Skin epidermis (tissue), 12 donors: ENCODE measurements at regions not wholly inside any gene's neighbourhood (a gene's known extent, or its start where the extent isn't known, plus 50 kb on each side); places are given as distances from the start of the nearest gene placed in this dataset.
A peak's percentile ranks its signal among the peaks of the same experiment; 100 is the strongest.

ENCODE experiments used
- H3K27ac ChIP-seq, 21 experiments: fragments of 200-600 bp; sonication (generic) in 11 of 21; one replicate each; pipeline ENCODE4 v1.5.0; 2020; ENCODE audit warnings: mild to moderate bottlenecking in 3 of 21, inconsistent platforms in 2 of 21, moderate library complexity in 2 of 21
- H3K4me3 ChIP-seq, 7 experiments: fragments of 200-600 bp; sonication (generic) in 2 of 7; one replicate each; pipeline ENCODE4 v1.5.0; 2020; ENCODE audit warnings: inconsistent platforms in 2 of 7, mild to moderate bottlenecking in 2 of 7, moderate library complexity in 1 of 7

GRCh38 chr1:234994436-234995295, 134.0 kb downstream of the TOMM20 start:
- H3K27ac ChIP-seq: peak overlapping the region in 4 of 21 experiments; percentile 25 to 58 (median 50)

GRCh38 chr1:234992065-234992464, 136.6 kb downstream of the TOMM20 start:
- Histone ChIP-seq H3K27ac (no peak overlapping the region), H3K4me3 (no peak overlapping the region)

More at GRCh38 chr1:234994436-234995295, 134.0 kb downstream of the TOMM20 start:
- no peak overlapping the region for H3K4me3 ChIP-seq

DNA sequence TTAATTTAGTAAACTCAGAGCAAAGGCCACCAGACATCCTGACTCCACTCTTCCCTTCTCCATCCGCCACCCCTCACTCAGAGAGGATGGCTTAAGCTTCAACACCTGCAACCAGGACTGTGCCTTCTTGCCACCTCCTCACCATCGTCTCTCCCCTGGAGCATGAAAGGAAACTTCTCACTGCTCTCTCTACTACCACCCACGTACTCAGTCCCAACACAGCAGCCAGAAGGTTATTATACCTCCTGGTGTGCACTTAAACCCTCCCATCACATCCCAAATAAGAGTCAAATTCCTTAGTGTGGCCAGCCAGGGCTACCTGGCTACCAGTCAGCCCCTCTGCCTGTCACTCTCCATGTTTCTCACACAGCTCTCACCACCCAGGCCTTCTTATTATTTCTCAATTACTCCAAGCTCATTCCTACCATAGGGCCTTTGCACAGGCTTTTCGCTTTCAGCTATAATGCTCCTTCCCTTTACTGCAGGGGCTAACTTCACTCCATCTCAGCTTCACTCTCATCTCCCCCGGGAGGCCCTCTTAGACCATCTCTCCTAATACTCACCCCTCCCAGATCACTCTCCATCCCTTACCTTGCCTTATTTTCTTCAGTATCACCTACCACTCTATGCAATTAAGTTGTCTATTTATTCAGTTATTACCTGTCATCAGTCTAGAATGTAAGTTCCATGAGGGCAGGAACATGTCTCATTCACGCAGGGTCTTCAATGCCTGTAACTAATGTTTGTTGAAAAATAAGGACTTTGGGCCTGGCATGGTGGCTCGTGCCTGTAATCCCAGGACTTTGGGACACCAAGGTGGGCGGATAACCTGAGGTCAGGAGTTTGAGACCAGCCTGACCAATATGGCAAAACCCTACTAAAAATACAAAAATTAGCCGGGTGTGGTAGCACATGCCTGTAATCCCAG, 137.5 kb downstream of the TOMM20 start:
- H3K27ac ChIP-seq: peak overlapping the region in 4 of 21 experiments; percentile 1 to 90 (median 26)
- H3K4me3 ChIP-seq: no peak overlapping the region

- H3K4me3 ChIP-seq: no peak overlapping the region
- H3K27ac ChIP-seq: peak overlapping the region in 5 of 21 experiments; percentile 1 to 90 (median 17)
Observed at GRCh38 chr1:234990328-234990675, 138.3 kb downstream of the TOMM20 start.

DNA sequence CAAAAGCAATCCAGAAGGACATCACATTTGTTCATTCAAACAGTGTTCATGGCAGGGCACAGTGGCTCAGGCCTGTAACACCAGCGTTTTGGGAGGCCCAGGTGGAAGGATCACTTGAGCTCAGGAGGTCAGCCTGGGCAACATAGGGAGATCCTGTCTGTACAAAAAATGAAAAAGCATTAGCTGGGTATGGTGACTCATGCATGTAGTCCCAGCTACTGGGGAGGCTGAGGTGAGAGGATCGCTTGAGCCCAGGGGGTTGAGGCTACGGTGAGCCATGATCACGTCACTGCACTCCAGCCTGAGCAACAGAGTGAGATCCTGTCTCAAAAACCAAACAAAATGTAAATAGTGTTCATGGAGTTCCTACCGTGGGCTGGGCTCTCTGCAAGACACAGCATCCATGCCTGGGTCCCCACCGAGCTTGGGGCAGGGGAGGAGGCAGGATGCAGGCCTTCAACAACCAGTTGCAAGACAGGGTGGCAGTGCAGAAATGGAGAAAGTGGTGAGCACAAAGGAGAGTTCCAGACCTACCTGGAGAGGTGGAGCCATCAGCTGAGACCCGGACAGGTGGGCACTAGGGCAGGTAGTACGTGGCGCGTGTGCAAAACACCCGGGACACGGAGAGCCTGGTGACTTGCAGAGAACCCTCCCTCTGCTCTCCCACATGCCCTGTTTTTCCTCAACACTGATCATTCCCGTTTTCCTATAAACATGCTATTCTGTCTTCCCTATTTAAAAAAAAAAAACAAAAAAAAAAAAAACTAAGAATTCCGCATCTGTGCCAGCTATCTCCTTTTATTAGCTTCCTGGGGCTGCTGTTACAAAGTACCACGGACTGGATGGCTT, 138.9 kb downstream of the TOMM20 start:
- H3K4me3 ChIP-seq: no peak overlapping the region
- H3K27ac ChIP-seq: peak overlapping the region in 9 of 21 experiments; percentile 1 to 90 (median 30)

- H3K27ac ChIP-seq: peak overlapping the region in 9 of 21 experiments; percentile 4 to 90 (median 30)
- no peak overlapping the region for H3K4me3 ChIP-seq
Observed at GRCh38 chr1:234989019-234989418, 139.6 kb downstream of the TOMM20 start.

DNA sequence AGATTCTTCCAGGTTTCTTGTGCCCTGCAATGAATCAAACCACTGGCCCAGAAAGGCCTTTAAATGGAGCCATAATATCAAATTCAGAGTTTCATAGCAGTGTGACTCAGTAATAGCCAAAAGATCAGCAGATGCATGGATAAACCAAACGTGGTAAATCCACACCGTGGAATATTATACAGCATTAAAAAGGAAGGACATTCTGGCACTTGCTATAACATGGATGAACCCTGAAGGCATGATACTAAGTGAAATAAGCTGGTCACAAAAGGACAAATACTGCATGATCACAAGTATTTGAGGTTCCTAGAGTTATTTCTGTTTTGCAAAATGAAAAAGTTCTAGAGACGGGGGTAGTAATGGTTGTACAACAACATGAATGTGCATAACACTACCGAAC, 140.1 kb downstream of the TOMM20 start:
- peak overlapping the region in 10 of 21 experiments; percentile 76 to 91 (median 84) for H3K27ac ChIP-seq
- no peak overlapping the region for H3K4me3 ChIP-seq

- H3K27ac ChIP-seq: peak overlapping the region in 19 of 21 experiments; percentile 13 to 91 (median 81)
- H3K4me3 ChIP-seq: no peak overlapping the region
Observed at GRCh38 chr1:234988155-234988517, 140.5 kb downstream of the TOMM20 start.

DNA sequence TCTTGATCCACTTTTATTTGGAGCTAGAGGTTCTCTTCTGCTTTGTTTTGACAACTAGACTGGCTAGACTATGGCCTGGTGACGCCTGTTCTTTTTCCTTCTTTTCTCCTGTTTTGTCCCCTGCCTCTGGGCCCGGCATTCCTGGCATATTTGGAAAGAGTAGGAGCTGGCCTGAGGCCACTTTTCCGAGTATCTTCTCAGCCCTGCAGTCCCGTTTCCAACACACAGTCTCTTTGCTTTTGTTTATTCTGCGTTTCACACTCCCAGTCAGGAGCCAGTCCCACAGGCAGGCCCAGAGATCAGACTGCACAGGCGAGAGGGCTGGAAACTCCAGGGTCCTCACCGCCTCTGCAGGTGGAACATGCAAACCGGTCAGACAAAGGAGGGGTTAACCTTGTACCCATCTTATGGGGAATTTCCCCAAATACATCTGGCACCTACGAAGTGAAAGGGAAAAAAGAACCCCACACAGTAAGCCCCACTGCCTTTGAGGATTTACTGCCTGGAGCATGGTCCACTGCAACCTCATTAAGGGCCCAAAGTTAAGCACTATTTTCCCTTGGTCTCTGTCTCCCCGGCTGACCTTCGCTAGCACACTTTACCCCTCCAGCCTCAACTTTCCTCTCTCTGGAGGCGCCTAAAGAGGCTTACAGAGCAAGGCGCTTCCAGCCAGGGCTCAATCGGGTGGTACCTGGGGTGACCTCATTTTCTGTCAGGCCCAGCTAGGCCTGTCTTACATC, 141.1 kb downstream of the TOMM20 start:
- Histone ChIP-seq H3K27ac (peak overlapping the region in 20 of 21 experiments; percentile 13 to 91 (median 80)), H3K4me3 (no peak overlapping the region)

GRCh38 chr1:234986750-234987414, 141.8 kb downstream of the TOMM20 start:
- Histone ChIP-seq H3K27ac (peak overlapping the region in 20 of 21 experiments; percentile 34 to 91 (median 80)), H3K4me3 (no peak overlapping the region)

GRCh38 chr1:234985516-234986294, 142.9 kb downstream of the TOMM20 start:
- Histone ChIP-seq H3K4me3 (no peak overlapping the region), H3K27ac (peak overlapping the region in 20 of 21 experiments; percentile 25 to 93 (median 72))

DNA sequence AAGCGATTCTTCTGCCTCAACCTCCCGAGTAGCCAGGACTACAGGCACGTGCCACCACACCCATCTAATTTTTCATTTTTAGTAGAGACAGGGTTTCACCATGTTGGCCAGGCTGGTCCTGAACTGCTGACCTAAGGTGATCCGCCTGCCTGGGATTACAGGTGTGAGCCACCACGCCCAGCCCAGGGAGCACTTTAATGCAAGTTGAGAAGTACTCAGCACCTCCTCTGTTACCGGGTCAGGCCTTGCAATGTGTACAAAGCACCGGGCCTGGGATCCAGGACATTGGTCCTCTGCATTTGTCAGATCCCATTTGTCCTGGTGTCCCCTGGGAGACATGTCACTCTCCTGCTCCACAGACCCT, 143.6 kb downstream of the TOMM20 start:
- H3K4me3 ChIP-seq: no peak overlapping the region
- H3K27ac ChIP-seq: peak overlapping the region in 20 of 21 experiments; percentile 25 to 93 (median 72)

- H3K27ac ChIP-seq: peak overlapping the region in 20 of 21 experiments; percentile 8 to 93 (median 68)
- H3K4me3 ChIP-seq: no peak overlapping the region
Observed at GRCh38 chr1:234983564-234984238, 144.9 kb downstream of the TOMM20 start.

GRCh38 chr1:234981758-234982157, 146.9 kb downstream of the TOMM20 start:
- no peak overlapping the region for H3K4me3 ChIP-seq
- peak overlapping the region in 20 of 21 experiments; percentile 79 to 98 (median 92) for H3K27ac ChIP-seq

GRCh38 chr1:234980645-234981396, 147.8 kb downstream of the TOMM20 start:
- H3K4me3 ChIP-seq: peak overlapping the region in 2 of 7 experiments; percentile 18 to 26
- peak overlapping the region; percentile 29 to 98 (median 91) for H3K27ac ChIP-seq

GRCh38 chr1:234980291-234980644, 148.4 kb downstream of the TOMM20 start:
- Histone ChIP-seq H3K27ac (peak overlapping the region; percentile 29 to 98 (median 91)), H3K4me3 (peak overlapping the region in 2 of 7 experiments; percentile 18 to 26)
